ENCODE measurements at regions not wholly inside any gene's neighbourhood (a gene's known extent, or its start where the extent isn't known, plus 50 kb on each side); places are given as distances from the start of the nearest gene placed in this dataset.

GRCh38 chr6:167769408-167770190, 57.1 kb upstream of the AFDN start:
- H3K9me3 ChIP-seq: no peaks in the 10 kb centered on the region
- Mint-ChIP-seq H3K27ac (ENCODE audit: unreplicated experiment) (no peak overlapping the region), H3K36me3 (ENCODE audit: insufficient read depth, unreplicated experiment) (no peaks in the 10 kb centered on the region), H3K4me3 (ENCODE audit: unreplicated experiment) (no peak overlapping the region), H3K9me3 (ENCODE audit: unreplicated experiment) (no peaks in the 10 kb centered on the region), H3K4me1 (ENCODE audit: low read depth, unreplicated experiment) (no peaks in the 10 kb centered on the region), H3K27me3 (ENCODE audit: insufficient read depth, unreplicated experiment) (no peaks in the 10 kb centered on the region)
- no peak for TF ChIP-seq CTCF (IDR thresholded peaks at IDR 0.05; ENCODE audit: insufficient read depth in 1 of 2, low read depth in 1 of 2, low read length in 1 of 2, severe bottlenecking in 1 of 2, unreplicated experiment in 1 of 2)
- H3K27me3 ChIP-seq (replicated peaks; ENCODE audit: control insufficient read depth, insufficient read depth, low read length): no peaks in the 10 kb centered on the region
- no peak overlapping the region for H3K4me3 ChIP-seq (ENCODE audit: low read depth, low read length)
- BruUV-seq (replicated peaks): no TSS peak
- no peak for DNase-seq
- no peaks in the 10 kb centered on the region for H3K36me3 ChIP-seq (ENCODE audit: control insufficient read depth, insufficient read depth, low read length)
- no peaks in the 10 kb centered on the region for H3K4me1 ChIP-seq
- CTCF ChIA-PET: no interaction called here
- POLR2A ChIA-PET: no interaction called here
- intact Hi-C loops (cut with micrococcal nuclease; ENCODE audit: unreplicated experiment): no loop called here

- Mint-ChIP-seq H3K36me3 (ENCODE audit: insufficient read depth, unreplicated experiment) (no peaks in the 10 kb centered on the region), H3K4me1 (ENCODE audit: low read depth, unreplicated experiment) (no peaks in the 10 kb centered on the region), H3K4me3 (ENCODE audit: unreplicated experiment) (no peak overlapping the region), H3K27ac (ENCODE audit: unreplicated experiment) (no peak overlapping the region), H3K27me3 (ENCODE audit: insufficient read depth, unreplicated experiment) (no peaks in the 10 kb centered on the region), H3K9me3 (ENCODE audit: unreplicated experiment) (no peaks in the 10 kb centered on the region)
- BruUV-seq (replicated peaks): no TSS peak
- TF ChIP-seq CTCF (IDR thresholded peaks at IDR 0.05; ENCODE audit: insufficient read depth in 1 of 2, low read depth in 1 of 2, low read length in 1 of 2, severe bottlenecking in 1 of 2, unreplicated experiment in 1 of 2): no peak
- no peak for DNase-seq
- ChIA-PET POLR2A (no interaction called here), CTCF (no interaction called here)
- intact Hi-C loops (cut with micrococcal nuclease; ENCODE audit: unreplicated experiment): no loop called here
- no peaks in the 10 kb centered on the region for H3K36me3 ChIP-seq (ENCODE audit: control insufficient read depth, insufficient read depth, low read length)
- H3K27me3 ChIP-seq (replicated peaks; ENCODE audit: control insufficient read depth, insufficient read depth, low read length): no peaks in the 10 kb centered on the region
- no peaks in the 10 kb centered on the region for H3K4me1 ChIP-seq
- no peaks in the 10 kb centered on the region for H3K9me3 ChIP-seq
- no peak overlapping the region for H3K4me3 ChIP-seq (ENCODE audit: low read depth, low read length)
Observed at GRCh38 chr6:167770291-167770955, 56.3 kb upstream of the AFDN start.

- ChIA-PET POLR2A (no interaction called here), CTCF (no interaction called here)
- intact Hi-C loops (cut with micrococcal nuclease; ENCODE audit: unreplicated experiment): no loop called here
- H3K4me3 Mint-ChIP-seq (ENCODE audit: unreplicated experiment): no peak overlapping the region
- no TSS peak for BruUV-seq (replicated peaks)
- H3K9me3 Mint-ChIP-seq (ENCODE audit: unreplicated experiment): no peaks in the 10 kb centered on the region
- H3K27ac Mint-ChIP-seq (ENCODE audit: unreplicated experiment): no peak overlapping the region
- DNase-seq: no peak
- H3K4me1 Mint-ChIP-seq (ENCODE audit: low read depth, unreplicated experiment): peaks cover 19% of the 10 kb centered on the region
- H3K27me3 ChIP-seq (replicated peaks; ENCODE audit: control insufficient read depth, insufficient read depth, low read length): no peaks in the 10 kb centered on the region
- peaks cover 13% of the 10 kb centered on the region for H3K4me1 ChIP-seq
- TF ChIP-seq CTCF (IDR thresholded peaks at IDR 0.05; ENCODE audit: insufficient read depth in 1 of 2, low read depth in 1 of 2, low read length in 1 of 2, severe bottlenecking in 1 of 2, unreplicated experiment in 1 of 2): no peak
- no peaks in the 10 kb centered on the region for H3K9me3 ChIP-seq
- H3K4me3 ChIP-seq (ENCODE audit: low read depth, low read length): no peak overlapping the region
- peaks cover 7% of the 10 kb centered on the region for H3K36me3 Mint-ChIP-seq (ENCODE audit: insufficient read depth, unreplicated experiment)
- no peaks in the 10 kb centered on the region for H3K36me3 ChIP-seq (ENCODE audit: control insufficient read depth, insufficient read depth, low read length)
- no peaks in the 10 kb centered on the region for H3K27me3 Mint-ChIP-seq (ENCODE audit: insufficient read depth, unreplicated experiment)
Observed at GRCh38 chr6:167774881-167775280, 51.8 kb upstream of the AFDN start.
